ENCODE measurements at regions not wholly inside any gene's neighbourhood (a gene's known extent, or its start where the extent isn't known, plus 50 kb on each side); places are given as distances from the start of the nearest gene placed in this dataset.

DNA sequence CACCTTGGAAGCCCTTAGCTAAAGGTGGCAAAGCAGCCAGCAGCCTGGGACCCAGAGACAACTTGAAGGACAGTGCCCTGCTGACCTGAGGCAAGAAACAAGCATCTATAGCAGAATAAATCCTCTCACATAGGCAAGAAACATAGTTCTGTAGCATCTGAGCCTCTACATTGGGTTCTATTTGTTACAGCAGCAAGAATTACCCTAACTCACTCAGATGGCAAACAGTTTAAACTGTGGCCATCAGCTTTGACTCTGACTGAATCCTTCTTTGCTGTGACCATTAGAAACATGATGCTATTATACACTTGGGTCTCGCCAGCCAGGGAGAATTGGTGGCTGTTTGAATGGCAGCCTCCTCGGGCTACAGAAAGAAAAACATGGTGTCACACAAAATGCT lies 53.1 kb upstream of the CCL1 start:
- no peaks in the 10 kb centered on the region for H3K9me3 ChIP-seq
- intact Hi-C loops (cut with DNase I): loop anchor here in 2 of 10 donors (5.0 kb wide), 2 partner anchors 221 to 701 kb away; partner anchors contain the start of gene RAD51D (in 1 of the 2)
- H3K27me3 ChIP-seq: peaks cover 0 to 50% (median 20%) of the 10 kb centered on the region in 9 donors
- no peaks in the 10 kb centered on the region for H3K36me3 ChIP-seq
- no peak for ATAC-seq
- no peak for DNase-seq
- H3K4me3 ChIP-seq: no peak overlapping the region
- WGBS, 4 donors: 73 to 88% (median 84%) methylated on average over 2 of the region's 2 CpGs
- no peak overlapping the region for H3K27ac ChIP-seq
- no peaks in the 10 kb centered on the region for H3K4me1 ChIP-seq
- TF ChIP-seq, protein P1, sequence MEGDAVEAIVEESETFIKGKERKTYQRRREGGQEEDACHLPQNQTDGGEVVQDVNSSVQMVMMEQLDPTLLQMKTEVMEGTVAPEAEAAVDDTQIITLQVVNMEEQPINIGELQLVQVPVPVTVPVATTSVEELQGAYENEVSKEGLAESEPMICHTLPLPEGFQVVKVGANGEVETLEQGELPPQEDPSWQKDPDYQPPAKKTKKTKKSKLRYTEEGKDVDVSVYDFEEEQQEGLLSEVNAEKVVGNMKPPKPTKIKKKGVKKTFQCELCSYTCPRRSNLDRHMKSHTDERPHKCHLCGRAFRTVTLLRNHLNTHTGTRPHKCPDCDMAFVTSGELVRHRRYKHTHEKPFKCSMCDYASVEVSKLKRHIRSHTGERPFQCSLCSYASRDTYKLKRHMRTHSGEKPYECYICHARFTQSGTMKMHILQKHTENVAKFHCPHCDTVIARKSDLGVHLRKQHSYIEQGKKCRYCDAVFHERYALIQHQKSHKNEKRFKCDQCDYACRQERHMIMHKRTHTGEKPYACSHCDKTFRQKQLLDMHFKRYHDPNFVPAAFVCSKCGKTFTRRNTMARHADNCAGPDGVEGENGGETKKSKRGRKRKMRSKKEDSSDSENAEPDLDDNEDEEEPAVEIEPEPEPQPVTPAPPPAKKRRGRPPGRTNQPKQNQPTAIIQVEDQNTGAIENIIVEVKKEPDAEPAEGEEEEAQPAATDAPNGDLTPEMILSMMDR (IDR thresholded peaks at IDR 0.05): no peak
- TF ChIP-seq POLR2A (IDR thresholded peaks at IDR 0.05): no peak

DNA sequence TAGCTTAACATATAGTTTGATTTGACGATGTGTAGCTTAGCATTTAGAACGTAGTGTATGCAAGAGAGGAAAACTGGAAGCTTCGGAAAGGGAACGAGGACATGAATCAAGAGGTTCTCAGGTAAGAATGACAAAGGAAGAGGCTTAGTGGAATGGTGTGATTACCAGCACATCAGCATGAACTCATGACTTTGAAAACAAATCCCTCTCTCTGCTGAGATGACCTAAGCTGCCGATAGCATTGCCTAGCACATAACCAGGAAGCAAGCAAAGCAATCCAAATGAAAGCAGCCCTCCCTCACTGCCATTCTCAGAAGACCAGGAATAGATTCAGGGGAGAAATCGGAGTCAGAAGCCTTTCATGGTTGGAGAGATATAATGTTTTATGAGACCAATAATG lies 51.3 kb upstream of the CCL1 start:
- DNase-seq (no peak), ATAC-seq (no peak)
- intact Hi-C loops (cut with DNase I): no loop called here
- no peak for TF ChIP-seq POLR2A (IDR thresholded peaks at IDR 0.05)
- TF ChIP-seq, protein P1 (IDR thresholded peaks at IDR 0.05): no peak
- WGBS, 4 donors: 28 to 42% (median 32%) methylated on average over 6 of the region's 6 CpGs
- H3K27ac ChIP-seq: no peak overlapping the region
- H3K9me3 ChIP-seq: no peaks in the 10 kb centered on the region
- no peak overlapping the region for H3K4me3 ChIP-seq
- H3K36me3 ChIP-seq: no peaks in the 10 kb centered on the region
- H3K4me1 ChIP-seq: no peaks in the 10 kb centered on the region
- peaks cover 0 to 57% (median 28%) of the 10 kb centered on the region in 9 donors for H3K27me3 ChIP-seq

DNA sequence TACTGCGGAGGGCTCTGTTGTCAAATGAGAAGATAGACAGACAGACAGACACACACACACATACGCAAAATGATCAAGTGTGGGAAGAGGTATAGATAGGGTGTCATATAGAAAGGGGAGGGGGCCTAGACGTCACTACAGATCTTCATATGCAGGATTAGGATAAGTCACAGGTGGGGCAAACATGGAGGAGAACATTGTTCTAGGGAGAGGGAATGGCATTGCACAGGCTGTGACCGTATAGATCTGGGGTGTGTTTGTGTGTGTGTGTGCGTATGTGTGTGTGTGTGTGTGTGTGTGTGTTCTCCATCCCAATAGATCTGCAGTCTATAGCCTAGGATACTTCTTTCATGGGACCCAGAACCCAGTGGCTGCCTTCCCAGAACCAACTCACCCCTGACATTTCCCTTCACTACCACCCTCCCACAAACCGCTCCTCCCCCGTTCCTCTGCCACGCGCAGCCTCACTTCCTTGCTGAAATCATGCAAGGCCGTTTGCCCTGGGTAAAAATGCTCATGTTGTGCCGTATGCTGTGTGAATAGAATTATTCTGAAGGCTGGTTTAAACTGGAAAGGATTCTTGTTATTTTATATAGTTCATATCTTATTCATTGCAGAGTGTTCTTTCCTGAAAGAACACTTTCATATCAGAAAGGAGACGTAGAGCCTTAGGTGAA lies 50.5 kb upstream of the CCL1 start:
- DNase-seq (no peak), ATAC-seq (no peak)
- Histone ChIP-seq H3K27me3 (peaks cover 0 to 61% (median 26%) of the 10 kb centered on the region in 9 donors), H3K27ac (no peak overlapping the region), H3K4me3 (no peak overlapping the region), H3K36me3 (no peaks in the 10 kb centered on the region), H3K4me1 (no peaks in the 10 kb centered on the region), H3K9me3 (no peaks in the 10 kb centered on the region)
- intact Hi-C loops (cut with DNase I): no loop called here
- TF ChIP-seq, protein P1 (IDR thresholded peaks at IDR 0.05): no peak
- TF ChIP-seq POLR2A (IDR thresholded peaks at IDR 0.05): no peak
- WGBS, 4 donors: 41 to 49% (median 44%) methylated on average over 12 of the region's 12 CpGs

DNA sequence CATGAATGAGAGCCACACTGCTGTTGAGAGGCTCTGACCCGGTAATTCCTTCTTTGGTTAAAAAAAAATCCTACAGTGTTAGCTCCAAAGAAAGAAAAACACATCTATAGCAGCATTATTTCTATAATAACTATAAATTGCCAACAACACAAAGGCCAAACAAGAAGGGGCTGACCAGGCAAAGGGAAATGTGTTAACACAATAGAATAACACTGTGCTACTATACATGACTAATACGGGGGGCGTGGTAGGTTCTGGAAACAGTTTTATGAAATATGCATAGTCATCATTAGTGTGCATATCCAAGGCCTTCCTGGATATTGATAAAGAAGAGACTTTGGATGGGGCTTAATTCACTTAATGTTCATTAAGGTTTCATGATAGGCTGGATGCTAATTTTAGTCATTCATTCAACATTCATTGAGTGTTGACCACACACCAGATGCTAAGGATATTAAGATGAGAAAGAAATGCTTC lies 50.0 kb upstream of the CCL1 start:
- no peak for ATAC-seq
- no peak overlapping the region for H3K27ac ChIP-seq
- no peaks in the 10 kb centered on the region for H3K9me3 ChIP-seq
- no peak for DNase-seq
- H3K27me3 ChIP-seq: peaks cover 0 to 63% (median 31%) of the 10 kb centered on the region in 9 donors
- no peak overlapping the region for H3K4me3 ChIP-seq
- WGBS, 4 donors: 77 to 89% (median 86%) methylated on average over 3 of the region's 3 CpGs
- H3K36me3 ChIP-seq: no peaks in the 10 kb centered on the region
- no peaks in the 10 kb centered on the region for H3K4me1 ChIP-seq
- no peak for TF ChIP-seq POLR2A (IDR thresholded peaks at IDR 0.05)
- TF ChIP-seq, protein P1 (IDR thresholded peaks at IDR 0.05): no peak
- intact Hi-C loops (cut with DNase I): no loop called here

All from heart left ventricle (tissue), 16 donors.